ENCODE measurements at regions not wholly inside any gene's neighbourhood (a gene's known extent, or its start where the extent isn't known, plus 50 kb on each side); places are given as distances from the start of the nearest gene placed in this dataset.

- no peak for TF ChIP-seq CTCF (IDR thresholded peaks at IDR 0.05; ENCODE audit: low read depth, low read length, missing control alignments)
- no peak overlapping the region for H3K4me3 ChIP-seq (replicated peaks; ENCODE audit: low read depth, low read length)
- DNase-seq (ENCODE audit: extremely low read depth, low read depth) = no peak
Observed at GRCh38 chr10:25756784-25757183, 177.2 kb upstream of the MYO3A start.

- no peak overlapping the region for H3K4me3 ChIP-seq (replicated peaks; ENCODE audit: low read depth, low read length)
- DNase-seq (ENCODE audit: extremely low read depth, low read depth) = no peak
- no peak for TF ChIP-seq CTCF (IDR thresholded peaks at IDR 0.05; ENCODE audit: low read depth, low read length, missing control alignments)
Observed at GRCh38 chr10:25758041-25758457, 176.0 kb upstream of the MYO3A start.

- DNase-seq (ENCODE audit: extremely low read depth, low read depth) = no peak
- no peak for TF ChIP-seq CTCF (IDR thresholded peaks at IDR 0.05; ENCODE audit: low read depth, low read length, missing control alignments)
- H3K4me3 ChIP-seq (replicated peaks; ENCODE audit: low read depth, low read length) = no peak overlapping the region
Observed at GRCh38 chr10:25758511-25758910, 175.5 kb upstream of the MYO3A start.

- H3K4me3 ChIP-seq (replicated peaks; ENCODE audit: low read depth, low read length) = no peak overlapping the region
- no peak for TF ChIP-seq CTCF (IDR thresholded peaks at IDR 0.05; ENCODE audit: low read depth, low read length, missing control alignments)
- DNase-seq (ENCODE audit: extremely low read depth, low read depth) = no peak
Observed at GRCh38 chr10:25761937-25762336, 172.1 kb upstream of the MYO3A start.

GRCh38 chr10:25766213-25766612, 167.8 kb upstream of the MYO3A start:
- no peak for DNase-seq (ENCODE audit: extremely low read depth, low read depth)
- H3K4me3 ChIP-seq (replicated peaks; ENCODE audit: low read depth, low read length) = no peak overlapping the region
- TF ChIP-seq CTCF (IDR thresholded peaks at IDR 0.05; ENCODE audit: low read depth, low read length, missing control alignments) = no peak

GRCh38 chr10:25766687-25767221, 167.3 kb upstream of the MYO3A start:
- no peak for DNase-seq (ENCODE audit: extremely low read depth, low read depth)
- H3K4me3 ChIP-seq (replicated peaks; ENCODE audit: low read depth, low read length) = no peak overlapping the region
- TF ChIP-seq CTCF (IDR thresholded peaks at IDR 0.05; ENCODE audit: low read depth, low read length, missing control alignments) = no peak

- no peak for TF ChIP-seq CTCF (IDR thresholded peaks at IDR 0.05; ENCODE audit: low read depth, low read length, missing control alignments)
- DNase-seq (ENCODE audit: extremely low read depth, low read depth) = no peak
- H3K4me3 ChIP-seq (replicated peaks; ENCODE audit: low read depth, low read length) = no peak overlapping the region
Observed at GRCh38 chr10:25768167-25768566, 165.9 kb upstream of the MYO3A start.
